PC-3 (cell line): ENCODE measurements at regions not wholly inside any gene's neighbourhood (a gene's known extent, or its start where the extent isn't known, plus 50 kb on each side); places are given as distances from the start of the nearest gene placed in this dataset.

Experiments used
- ATAC-seq: fragments of 200-7000 bp; cut with Tn5 transposase; 2 replicates; pipeline ENCODE4 v1.9.1; 2020; ENCODE audit warnings: mild to moderate bottlenecking, moderate library complexity
- BruUV-seq: library from RNA; stranded (reverse); fragments of 400-500 nt; replicated peaks from 2 replicates; lab custom pipeline; 2021; lab: Mats Ljungman, UMichigan
- CTCF ChIA-PET: fragments of 300-600 bp; sonication (Branson Sonifier 250); formaldehyde crosslinking; loops from one replicate; lab custom pipeline; 2022; ENCODE audit warnings: antibody characterized with exemption; lab: Charles Lee
- POLR2A ChIA-PET: fragments of 300-600 bp; sonication (Branson Sonifier 250); formaldehyde crosslinking; loops from one replicate; lab custom pipeline; 2022; ENCODE audit warnings: antibody characterized with exemption; ENCODE audit not compliant: unreplicated experiment; lab: Charles Lee
- DNase-seq: peaks from one replicate; pipeline ENCODE4 v3.0.0-alpha.2; 2015
- H2AFZ ChIP-seq: fragments of 300-600 bp; sonication (generic); 2 replicates; pipeline ENCODE4 v1.6.0; 2016; ENCODE audit warnings: antibody characterized with exemption, low read length
- H3F3A ChIP-seq: fragments of 300-600 bp; sonication (generic); one replicate; pipeline ENCODE4 v1.6.0; 2017; ENCODE audit warnings: antibody characterized with exemption, low read length, control low read depth, mild to moderate bottlenecking; ENCODE audit not compliant: unreplicated experiment
- H3K27ac ChIP-seq: fragments of 300-600 bp; sonication (generic); 2 replicates; pipeline ENCODE4 v1.5.1; 2016; ENCODE audit warnings: mild to moderate bottlenecking, low read length
- H3K27me3 ChIP-seq: fragments of 300-600 bp; sonication (generic); 2 replicates; pipeline ENCODE4 v1.6.1; 2016; ENCODE audit warnings: low read length, mixed read lengths
- H3K36me3 ChIP-seq: fragments of 300-600 bp; sonication (generic); 2 replicates; pipeline ENCODE4 v1.6.1; 2016; ENCODE audit warnings: low read depth, mixed run types, low read length, mixed read lengths
- H3K4me1 ChIP-seq: fragments of 300-600 bp; sonication (generic); 2 replicates; pipeline ENCODE4 v1.5.1; 2016; ENCODE audit warnings: low read length; ENCODE audit not compliant: insufficient read depth
- H3K4me2 ChIP-seq: fragments of 300-600 bp; sonication (generic); 2 replicates; pipeline ENCODE4 v1.6.0; 2016; ENCODE audit warnings: low read length
- H3K4me3 ChIP-seq: fragments of 300-600 bp; sonication (generic); 2 replicates; pipeline ENCODE4 v1.5.1; 2016; ENCODE audit warnings: mild to moderate bottlenecking, low read length, mixed read lengths
- H3K79me2 ChIP-seq: fragments of 300-600 bp; sonication (generic); 2 replicates; pipeline ENCODE4 v1.6.1; 2017; ENCODE audit warnings: low read length, mixed read lengths
- H3K9ac ChIP-seq: fragments of 300-600 bp; sonication (generic); 2 replicates; pipeline ENCODE4 v1.6.0; 2016; ENCODE audit warnings: mild to moderate bottlenecking, low read length
- H3K9me2 ChIP-seq: fragments of 300-600 bp; sonication (generic); replicated peaks from 2 replicates; pipeline ENCODE4 v1.6.1; 2016; ENCODE audit warnings: mixed run types, low read length, mixed read lengths
- H3K9me3 ChIP-seq: fragments of 300-600 bp; sonication (generic); 2 replicates; pipeline ENCODE4 v1.6.1; 2016; ENCODE audit warnings: low read length, mixed read lengths
- H4K20me1 ChIP-seq: fragments of 300-600 bp; sonication (generic); 2 replicates; pipeline ENCODE4 v1.6.1; 2016; ENCODE audit warnings: low read length, mixed read lengths
- EZH2 ChIP-seq: fragments of 300-600 bp; sonication (generic); IDR thresholded peaks from one replicate; pipeline ENCODE4 v1.6.1; 2017; ENCODE audit warnings: antibody characterized with exemption, mild to moderate bottlenecking, low read length; ENCODE audit not compliant: unreplicated experiment
- EZH2phosphoT487 ChIP-seq: fragments of 300-600 bp; sonication (generic); IDR thresholded peaks from 2 replicates; pipeline ENCODE4 v1.6.1; 2018; ENCODE audit warnings: mild to moderate bottlenecking, antibody characterized with exemption, low read length, borderline replicate concordance
- intact Hi-C: fragments of 100-400 bp; cut with micrococcal nuclease; formaldehyde crosslinking; loops from 2 replicates; pipeline ENCODE4 v1.9.0; 2023
- TF ChIP-seq, protein P1 (sequence below): fragments of 300-600 bp; sonication (generic); conservative IDR thresholded peaks from 2 replicates; pipeline ENCODE4 v1.5.1; 2017; ENCODE audit warnings: antibody characterized with exemption, low read depth, mild to moderate bottlenecking, low read length

DNA sequence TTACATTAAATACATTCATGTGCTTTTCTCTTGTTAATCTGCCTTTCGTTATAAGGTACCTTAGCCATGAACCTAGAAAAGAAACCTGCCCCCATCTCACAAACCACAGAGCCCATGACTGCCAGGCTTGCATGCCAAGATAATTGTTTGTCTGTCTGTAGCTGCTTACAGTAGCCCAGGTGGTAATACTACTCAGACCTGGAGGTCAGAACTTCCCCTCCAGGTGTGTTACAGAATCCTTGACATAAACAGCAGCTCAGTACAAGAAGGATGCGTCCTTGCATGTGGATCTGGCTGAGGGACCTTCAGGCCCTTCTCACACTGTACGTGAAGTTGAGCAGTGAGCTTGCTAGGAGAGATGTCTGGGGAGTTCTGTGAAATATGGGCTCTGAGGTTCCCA is 291.4 kb downstream of the CSNK1G3 start:
- Histone ChIP-seq H3K9ac (no peak overlapping the region), H3K79me2 (no peaks in the 10 kb centered on the region), H3K4me2 (no peak overlapping the region), H3K36me3 (no peaks in the 10 kb centered on the region), H3K27ac (no peak overlapping the region), H3K9me2 (no peaks in the 10 kb centered on the region), H3K4me1 (peaks cover 4% of the 10 kb centered on the region; the same call in 1 of the 2 replicates), H4K20me1 (no peaks in the 10 kb centered on the region), H3F3A (no peaks in the 10 kb centered on the region), H3K4me3 (no peak overlapping the region), H2AFZ (no peak overlapping the region), H3K9me3 (no peaks in the 10 kb centered on the region), H3K27me3 (no peaks in the 10 kb centered on the region)
- CTCF ChIA-PET = no interaction called here
- BruUV-seq = no TSS peak
- intact Hi-C loops = no loop called here
- ATAC-seq (no peak), DNase-seq (no peak)
- POLR2A ChIA-PET = no interaction called here
- no peak for TF ChIP-seq EZH2phosphoT487
- no peak for TF ChIP-seq EZH2
- TF ChIP-seq, protein P1, sequence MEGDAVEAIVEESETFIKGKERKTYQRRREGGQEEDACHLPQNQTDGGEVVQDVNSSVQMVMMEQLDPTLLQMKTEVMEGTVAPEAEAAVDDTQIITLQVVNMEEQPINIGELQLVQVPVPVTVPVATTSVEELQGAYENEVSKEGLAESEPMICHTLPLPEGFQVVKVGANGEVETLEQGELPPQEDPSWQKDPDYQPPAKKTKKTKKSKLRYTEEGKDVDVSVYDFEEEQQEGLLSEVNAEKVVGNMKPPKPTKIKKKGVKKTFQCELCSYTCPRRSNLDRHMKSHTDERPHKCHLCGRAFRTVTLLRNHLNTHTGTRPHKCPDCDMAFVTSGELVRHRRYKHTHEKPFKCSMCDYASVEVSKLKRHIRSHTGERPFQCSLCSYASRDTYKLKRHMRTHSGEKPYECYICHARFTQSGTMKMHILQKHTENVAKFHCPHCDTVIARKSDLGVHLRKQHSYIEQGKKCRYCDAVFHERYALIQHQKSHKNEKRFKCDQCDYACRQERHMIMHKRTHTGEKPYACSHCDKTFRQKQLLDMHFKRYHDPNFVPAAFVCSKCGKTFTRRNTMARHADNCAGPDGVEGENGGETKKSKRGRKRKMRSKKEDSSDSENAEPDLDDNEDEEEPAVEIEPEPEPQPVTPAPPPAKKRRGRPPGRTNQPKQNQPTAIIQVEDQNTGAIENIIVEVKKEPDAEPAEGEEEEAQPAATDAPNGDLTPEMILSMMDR = no peak

DNA sequence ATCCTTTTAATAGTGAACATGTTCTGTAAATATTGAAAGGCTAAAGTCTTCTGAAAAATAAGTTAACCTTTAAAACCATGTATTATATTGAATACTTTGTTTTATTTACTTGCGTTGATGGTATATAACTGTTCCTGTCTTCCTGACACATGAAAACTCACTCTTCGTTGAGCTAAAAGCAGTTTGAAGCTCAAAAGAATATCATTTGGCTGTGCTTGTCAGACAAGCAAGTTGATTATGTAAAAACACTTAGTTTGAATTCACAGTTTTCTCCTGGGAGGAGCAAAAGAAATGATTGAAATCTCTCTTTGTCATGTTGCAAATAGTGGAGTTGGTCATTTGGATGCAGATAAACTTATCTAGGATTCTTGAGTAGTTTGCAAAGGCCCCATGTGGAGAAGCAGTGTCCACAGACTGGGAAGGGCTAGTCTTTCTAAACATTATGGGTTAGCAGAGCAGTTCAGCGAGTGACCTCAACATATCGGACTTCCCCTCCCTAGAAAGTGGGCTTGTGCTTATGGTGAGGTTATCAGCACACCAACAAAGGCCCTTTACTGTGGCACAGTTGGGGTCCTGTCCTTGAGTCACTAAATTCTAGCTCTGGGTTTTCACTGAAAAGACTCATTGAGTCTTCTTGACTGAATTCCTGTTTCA is 290.4 kb downstream of the CSNK1G3 start:
- H3K27ac ChIP-seq = no peak overlapping the region
- H3K9ac ChIP-seq = no peak overlapping the region
- no peaks in the 10 kb centered on the region for H4K20me1 ChIP-seq
- no peak overlapping the region for H2AFZ ChIP-seq
- H3K9me2 ChIP-seq = no peaks in the 10 kb centered on the region
- intact Hi-C loops = no loop called here
- no peaks in the 10 kb centered on the region for H3K36me3 ChIP-seq
- ChIA-PET CTCF (no interaction called here), POLR2A (interaction anchor here (0.7 kb wide), 1 partner anchor 296 kb away, joined by 5 read pairs; no protein-coding TSS in a partner anchor)
- no peaks in the 10 kb centered on the region for H3K79me2 ChIP-seq
- ATAC-seq (no peak), DNase-seq (no peak)
- TF ChIP-seq, protein P1 = no peak
- TF ChIP-seq EZH2phosphoT487 = no peak
- TF ChIP-seq EZH2 = no peak
- H3K4me1 ChIP-seq = peaks cover 4% of the 10 kb centered on the region; the same call in 1 of the 2 replicates
- H3K27me3 ChIP-seq = no peaks in the 10 kb centered on the region
- H3K9me3 ChIP-seq = no peaks in the 10 kb centered on the region
- no peak overlapping the region for H3K4me2 ChIP-seq
- no peaks in the 10 kb centered on the region for H3F3A ChIP-seq
- no TSS peak for BruUV-seq
- H3K4me3 ChIP-seq = no peak overlapping the region

DNA sequence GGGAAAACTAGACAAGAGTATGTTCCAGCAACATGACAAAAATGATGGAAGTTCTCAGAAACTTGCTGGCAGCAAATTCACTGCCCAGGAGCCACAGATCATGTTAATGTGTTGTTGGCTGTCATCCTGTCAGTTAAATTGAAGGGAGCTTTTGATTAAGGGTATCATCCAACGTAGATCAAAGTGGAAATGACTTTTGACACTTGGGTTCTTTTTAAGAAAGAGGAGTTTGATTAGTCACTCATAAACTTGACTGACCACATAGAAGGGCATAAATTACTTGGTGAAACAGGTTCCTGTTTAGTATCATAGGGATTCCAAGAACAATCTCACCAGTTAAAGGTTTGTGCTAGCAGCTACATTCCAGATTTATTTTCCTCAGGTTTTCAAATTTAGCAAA is 288.7 kb downstream of the CSNK1G3 start:
- no peak overlapping the region for H3K4me2 ChIP-seq
- H3K27me3 ChIP-seq = no peaks in the 10 kb centered on the region
- ChIA-PET POLR2A (interaction anchor here (0.7 kb wide), 1 partner anchor 14 kb away, joined by 3 read pairs; no protein-coding TSS in a partner anchor), CTCF (no interaction called here)
- no peak overlapping the region for H3K27ac ChIP-seq
- ATAC-seq (no peak), DNase-seq (no peak)
- BruUV-seq = no TSS peak
- no peaks in the 10 kb centered on the region for H4K20me1 ChIP-seq
- TF ChIP-seq EZH2 (no peak), EZH2phosphoT487 (no peak)
- TF ChIP-seq, protein P1 = no peak
- H3K36me3 ChIP-seq = no peaks in the 10 kb centered on the region
- H3K4me3 ChIP-seq = no peak overlapping the region
- H3K9ac ChIP-seq = no peak overlapping the region
- H3K4me1 ChIP-seq = no peaks in the 10 kb centered on the region
- H3F3A ChIP-seq = no peaks in the 10 kb centered on the region
- H2AFZ ChIP-seq = no peak overlapping the region
- no peaks in the 10 kb centered on the region for H3K9me3 ChIP-seq
- intact Hi-C loops = no loop called here
- H3K79me2 ChIP-seq = no peaks in the 10 kb centered on the region
- no peaks in the 10 kb centered on the region for H3K9me2 ChIP-seq
